ENCODE measurements at regions not wholly inside any gene's neighbourhood (a gene's known extent, or its start where the extent isn't known, plus 50 kb on each side); places are given as distances from the start of the nearest gene placed in this dataset.

GRCh38 chr5:57665146-57665936 lies 182.7 kb upstream of the ACTBL2 start:
- TF ChIP-seq CTCF (IDR thresholded peaks at IDR 0.05 in 4 of 5, conservative IDR thresholded peaks at IDR 0.05 in 1 of 5) (no peak), POLR2A (IDR thresholded peaks at IDR 0.05) (no peak)
